Heart left ventricle (tissue), 13 donors: ENCODE measurements at regions not wholly inside any gene's neighbourhood (a gene's known extent, or its start where the extent isn't known, plus 50 kb on each side); places are given as distances from the start of the nearest gene placed in this dataset.

Source experiments
- POLR2A ChIP-seq, 2 donors: fragments of 450-650 bp; IDR thresholded peaks; one replicate each; pipeline ENCODE4 v1.6.1; 2017; ENCODE audit warnings: antibody characterized with exemption in 2 of 2, mild to moderate bottlenecking in 2 of 2, moderate library complexity in 2 of 2
- TF ChIP-seq, protein P1 (sequence below), 12 donors: fragments of 200-600 bp; sonication (generic) in 4 of 12; IDR thresholded peaks; one replicate each; pipeline versions ENCODE4 v1.5.0 to v1.8.0; 2018 to 2022; ENCODE audit warnings: antibody characterized with exemption in 12 of 12, mild to moderate bottlenecking in 5 of 12
- donor health status: ischemic (EF 13 %, LVEDD 7.1; RV severe dilation, severe dysfunction).
- donor health status: DM: no; HTN: yes; CAD: no.
- donor health status: DM: no; HTN: no; CAD: no.
- donor health status: ischemic (EF 25% LVEDD 6.9; RV normal size, moderate dysfunction).
- donor health status: ischemic (EF 25% LVEDD 5.7; RV mildly dilated, moderate dysfunction).
- donor health status: ischemic (EF 35%, LVEDD 5.7; RV mildly dilated, moderate dysfunction).
- donor health status: nonischemic (EF 11% LVEDD 7.7; RV severe dilation, severe dysfunction).
- donor health status: DM: yes; HTN: yes; CAD: no.
- donor health status: PGD.
- donor health status: ischemic (EF 29% LVEDD 5.4; RV normal size, mild dysfunction).
- donor health status: nonischemic (EF 23%, LVEDD 6.1; RV moderate dilation, normal function).

DNA sequence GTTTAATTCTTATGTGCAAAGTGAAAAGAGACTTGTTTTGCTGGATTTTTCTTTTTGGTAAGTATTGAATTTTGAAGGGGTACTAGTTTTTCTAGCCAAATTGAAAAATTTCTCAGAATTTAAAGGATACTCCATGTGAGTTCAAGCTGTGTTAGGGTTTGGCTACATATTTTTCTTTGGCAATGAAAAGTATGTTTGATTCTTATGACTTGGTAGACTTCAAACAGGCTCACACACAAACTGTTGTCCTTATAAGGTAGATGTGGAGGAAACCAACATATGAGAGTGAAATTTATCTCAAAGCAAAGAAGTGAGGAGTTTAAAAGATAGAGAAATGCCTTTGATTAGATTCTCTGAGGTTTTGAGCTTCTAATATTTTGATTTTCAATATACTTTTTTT is 356.7 kb downstream of the BCKDHB start:
- TF ChIP-seq, protein P1, sequence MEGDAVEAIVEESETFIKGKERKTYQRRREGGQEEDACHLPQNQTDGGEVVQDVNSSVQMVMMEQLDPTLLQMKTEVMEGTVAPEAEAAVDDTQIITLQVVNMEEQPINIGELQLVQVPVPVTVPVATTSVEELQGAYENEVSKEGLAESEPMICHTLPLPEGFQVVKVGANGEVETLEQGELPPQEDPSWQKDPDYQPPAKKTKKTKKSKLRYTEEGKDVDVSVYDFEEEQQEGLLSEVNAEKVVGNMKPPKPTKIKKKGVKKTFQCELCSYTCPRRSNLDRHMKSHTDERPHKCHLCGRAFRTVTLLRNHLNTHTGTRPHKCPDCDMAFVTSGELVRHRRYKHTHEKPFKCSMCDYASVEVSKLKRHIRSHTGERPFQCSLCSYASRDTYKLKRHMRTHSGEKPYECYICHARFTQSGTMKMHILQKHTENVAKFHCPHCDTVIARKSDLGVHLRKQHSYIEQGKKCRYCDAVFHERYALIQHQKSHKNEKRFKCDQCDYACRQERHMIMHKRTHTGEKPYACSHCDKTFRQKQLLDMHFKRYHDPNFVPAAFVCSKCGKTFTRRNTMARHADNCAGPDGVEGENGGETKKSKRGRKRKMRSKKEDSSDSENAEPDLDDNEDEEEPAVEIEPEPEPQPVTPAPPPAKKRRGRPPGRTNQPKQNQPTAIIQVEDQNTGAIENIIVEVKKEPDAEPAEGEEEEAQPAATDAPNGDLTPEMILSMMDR (IDR thresholded peaks at IDR 0.05): no peak
- TF ChIP-seq POLR2A (IDR thresholded peaks at IDR 0.05): no peak
